ENCODE measurements at regions not wholly inside any gene's neighbourhood (a gene's known extent, or its start where the extent isn't known, plus 50 kb on each side); places are given as distances from the start of the nearest gene placed in this dataset.
A peak's percentile ranks its signal among the peaks of the same experiment; 100 is the strongest.

DNA sequence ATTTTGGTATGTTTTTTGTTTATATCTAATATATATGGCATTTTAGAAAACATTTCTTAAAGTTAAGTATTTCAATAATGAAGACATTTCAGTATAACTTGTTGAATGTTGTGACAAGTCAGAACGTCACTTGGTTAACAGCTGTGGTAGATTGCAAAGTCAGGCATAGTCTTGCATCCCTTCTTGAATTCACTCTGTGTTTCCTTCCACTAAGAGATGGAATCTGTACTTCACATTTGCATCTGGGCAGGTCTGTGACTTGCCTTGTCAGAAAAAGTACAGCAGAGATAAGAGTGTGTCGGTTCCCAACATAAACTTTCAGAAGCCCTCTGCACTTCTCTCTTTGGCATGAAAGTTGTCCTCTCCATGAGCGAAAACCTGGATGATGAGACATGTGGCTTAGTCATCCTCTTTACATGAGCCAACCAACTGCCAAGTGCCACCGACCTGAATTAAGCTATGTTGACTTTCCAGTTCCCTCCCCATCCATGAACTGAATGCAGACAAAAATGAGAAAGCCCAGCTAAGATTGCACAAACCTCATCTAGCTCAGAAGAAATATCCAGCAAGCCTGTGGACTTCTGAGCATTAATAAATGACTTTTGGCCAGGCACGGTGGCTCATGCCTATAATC, 1730.2 kb downstream of the MRPL39 start:
- peaks cover 0 to 17% of the 10 kb centered on the region in 2 experiments; a peak in 1 of 4 replicates for H3K9me3 ChIP-seq (ENCODE audit: insufficient read depth in 2 of 2, low read depth in 1 of 2, low read length in 1 of 2)
- no peak overlapping the region for H2BK120ac ChIP-seq (replicated peaks; ENCODE audit: low read depth, low read length)
- H4K20me1 ChIP-seq (replicated peaks in 1 of 2; ENCODE audit: control insufficient read depth in 1 of 2, insufficient read depth in 2 of 2, low read length in 2 of 2), result no peaks in the 10 kb centered on the region
- CTCF ChIA-PET (ENCODE audit: partially characterized antibody), result no interaction called here
- H3K4ac ChIP-seq (replicated peaks; ENCODE audit: insufficient read length, low read depth, low read length), result no peak overlapping the region
- H3K56ac ChIP-seq (replicated peaks; ENCODE audit: insufficient read length, low read depth, low read length), result no peak overlapping the region
- no peak overlapping the region for H3K23ac ChIP-seq (ENCODE audit: insufficient read length)
- FAIRE-seq, result no peak
- H3K36me3 ChIP-seq (ENCODE audit: control insufficient read depth in 2 of 4, insufficient read depth in 4 of 4, low read length in 3 of 4), result no peaks in the 10 kb centered on the region
- H3K4me2 ChIP-seq (ENCODE audit: insufficient read depth in 1 of 2, low read depth in 2 of 2, low read length in 2 of 2), result no peak overlapping the region
- no peak overlapping the region for H3K14ac ChIP-seq (ENCODE audit: insufficient read length)
- H2AK5ac ChIP-seq (ENCODE audit: low read depth, low read length), result no peak overlapping the region
- no peak overlapping the region for H3K9ac ChIP-seq (replicated peaks in 1 of 4; ENCODE audit: extremely low read depth in 1 of 4, low read depth in 3 of 4, low read length in 3 of 4)
- H3K79me2 ChIP-seq (ENCODE audit: control insufficient read depth in 1 of 2, insufficient read depth in 2 of 2, low read length in 2 of 2), result no peaks in the 10 kb centered on the region
- WGBS, 2 experiments (ENCODE audit: extremely low coverage in 1 of 2, insufficient coverage in 1 of 2, insufficient read length in 1 of 2, insufficient replicate concordance in 2 of 2, low coverage in 1 of 2, low lambda C conversion rate in 2 of 2, missing lambda C conversion rate in 1 of 2), result 87% methylated on average over 5 of the region's 5 CpGs; no CpG with 5 or more reads in 1 of the 2 experiments
- no peaks in the 10 kb centered on the region for H3K23me2 ChIP-seq (ENCODE audit: low read depth, low read length)
- H3K79me1 ChIP-seq (ENCODE audit: low read depth, low read length), result no peaks in the 10 kb centered on the region
- H3K18ac ChIP-seq (ENCODE audit: extremely low read depth, low read length), result no peak overlapping the region
- no peak overlapping the region for H4K91ac ChIP-seq (replicated peaks; ENCODE audit: insufficient read length, low read length)
- H3K4me1 ChIP-seq (replicated peaks in 1 of 4; ENCODE audit: control insufficient read depth in 3 of 4, insufficient read depth in 4 of 4, low read length in 3 of 4), result no peaks in the 10 kb centered on the region
- no peak overlapping the region for H3K4me3 ChIP-seq (ENCODE audit: extremely low read depth in 1 of 4, insufficient read depth in 2 of 4, low read depth in 3 of 4, low read length in 4 of 4)
- no peak for DNase-seq (ENCODE audit: low read depth in 1 of 2, low spot score in 2 of 2)
- H2BK5ac ChIP-seq (ENCODE audit: low read depth, low read length), result no peak overlapping the region; the same call in 1 of the 2 replicates
- 0 out of 2 replicates have a peak overlapping the region, but pooled peaks have one; percentile 34 for H2BK20ac ChIP-seq (ENCODE audit: low read length)
- no peak overlapping the region for H4K8ac ChIP-seq (ENCODE audit: extremely low read depth, insufficient read depth, low read length)
- H3K27me3 ChIP-seq (replicated peaks in 1 of 4; ENCODE audit: control insufficient read depth in 3 of 4, extremely low read depth in 1 of 4, insufficient read depth in 3 of 4, low read length in 3 of 4), result peaks cover 0 to 1% (median 0%) of the 10 kb centered on the region in 4 experiments; a peak in 2 of 7 replicates
- no peak overlapping the region for H2BK12ac ChIP-seq (ENCODE audit: low read depth, low read length)
- H3K27ac ChIP-seq (ENCODE audit: low read depth, low read length), result no peak overlapping the region
- H2BK15ac ChIP-seq (ENCODE audit: low read length), result no peak overlapping the region
- POLR2A ChIA-PET (ENCODE audit: partially characterized antibody), result no interaction called here
- H4K5ac ChIP-seq (ENCODE audit: insufficient read length, low read depth, low read length), result no peak overlapping the region
- H2AFZ ChIP-seq (ENCODE audit: low read length), result peak overlapping the region; percentile 67; the same call in 1 of the 2 replicates
- TF ChIP-seq HDAC2 (IDR thresholded peaks at IDR 0.05; ENCODE audit: borderline replicate concordance in 1 of 2, low read depth in 2 of 2, low read length in 2 of 2), result no peak
- no peak for TF ChIP-seq TEAD4 (IDR thresholded peaks at IDR 0.05; ENCODE audit: low read depth, low read length)
- no peak for TF ChIP-seq EZH2 (IDR thresholded peaks at IDR 0.05; ENCODE audit: low read depth, low read length, severe bottlenecking)
- no peak for TF ChIP-seq TCF12 (IDR thresholded peaks at IDR 0.05; ENCODE audit: low read depth, low read length)
- TF ChIP-seq SRF (IDR thresholded peaks at IDR 0.05; ENCODE audit: low read depth, low read length), result no peak
- no peak for TF ChIP-seq JUN (IDR thresholded peaks at IDR 0.05; ENCODE audit: low read depth, low read length)
- TF ChIP-seq POLR2AphosphoS5 (IDR thresholded peaks at IDR 0.05; ENCODE audit: low read depth, low read length), result no peak
